ENCODE measurements at regions not wholly inside any gene's neighbourhood (a gene's known extent, or its start where the extent isn't known, plus 50 kb on each side); places are given as distances from the start of the nearest gene placed in this dataset.
"Not testable (repeated sequence)": the region's sequence is repeated elsewhere in the genome, so short reads cannot be mapped to it uniquely, and the experiment has no call there.

GRCh38 chr10:9951481-9952257 lies 1066.0 kb upstream of the CELF2 start:
- no peaks in the 10 kb centered on the region for H3K4me1 ChIP-seq (ENCODE audit: control insufficient read depth, extremely low read depth, insufficient read depth, low read length)
- TF ChIP-seq EZH2 (IDR thresholded peaks at IDR 0.05; ENCODE audit: low read length): no peak
- TF ChIP-seq, protein P1, sequence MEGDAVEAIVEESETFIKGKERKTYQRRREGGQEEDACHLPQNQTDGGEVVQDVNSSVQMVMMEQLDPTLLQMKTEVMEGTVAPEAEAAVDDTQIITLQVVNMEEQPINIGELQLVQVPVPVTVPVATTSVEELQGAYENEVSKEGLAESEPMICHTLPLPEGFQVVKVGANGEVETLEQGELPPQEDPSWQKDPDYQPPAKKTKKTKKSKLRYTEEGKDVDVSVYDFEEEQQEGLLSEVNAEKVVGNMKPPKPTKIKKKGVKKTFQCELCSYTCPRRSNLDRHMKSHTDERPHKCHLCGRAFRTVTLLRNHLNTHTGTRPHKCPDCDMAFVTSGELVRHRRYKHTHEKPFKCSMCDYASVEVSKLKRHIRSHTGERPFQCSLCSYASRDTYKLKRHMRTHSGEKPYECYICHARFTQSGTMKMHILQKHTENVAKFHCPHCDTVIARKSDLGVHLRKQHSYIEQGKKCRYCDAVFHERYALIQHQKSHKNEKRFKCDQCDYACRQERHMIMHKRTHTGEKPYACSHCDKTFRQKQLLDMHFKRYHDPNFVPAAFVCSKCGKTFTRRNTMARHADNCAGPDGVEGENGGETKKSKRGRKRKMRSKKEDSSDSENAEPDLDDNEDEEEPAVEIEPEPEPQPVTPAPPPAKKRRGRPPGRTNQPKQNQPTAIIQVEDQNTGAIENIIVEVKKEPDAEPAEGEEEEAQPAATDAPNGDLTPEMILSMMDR (optimal IDR thresholded peaks at IDR 0.05 in 1 of 3, IDR thresholded peaks at IDR 0.05 in 1 of 3, conservative IDR thresholded peaks at IDR 0.05 in 1 of 3; ENCODE audit: extremely low read depth in 1 of 3, insufficient read depth in 2 of 3, low read length in 3 of 3): no peak
- no peaks in the 10 kb centered on the region for H3K27me3 ChIP-seq (ENCODE audit: control insufficient read depth, extremely low read depth, insufficient read depth, low read length)
- H3K27ac ChIP-seq (ENCODE audit: control insufficient read depth, insufficient read depth, low read length): no peak overlapping the region
- H3K9me1 ChIP-seq (ENCODE audit: control insufficient read depth, extremely low read depth, insufficient read depth, low read length): no peaks in the 10 kb centered on the region
- no peak overlapping the region for H3K4me2 ChIP-seq (ENCODE audit: control insufficient read depth, extremely low read depth, insufficient read depth, low read depth, low read length)
- H3K9ac ChIP-seq (ENCODE audit: control insufficient read depth, extremely low read depth, insufficient read depth, low read length): no peak overlapping the region
- no peaks in the 10 kb centered on the region for H3K9me3 ChIP-seq (ENCODE audit: control insufficient read depth, low read depth, low read length)
- H2AFZ ChIP-seq (ENCODE audit: control insufficient read depth, low read length): no peak overlapping the region
- dilution Hi-C loops (cut with MboI; ENCODE audit: extremely low pct_ligation_motif_present, low sequenced_read_pairs): no loop called here
- no peaks in the 10 kb centered on the region for H3K36me3 ChIP-seq (ENCODE audit: control insufficient read depth in 2 of 2, extremely low read depth in 1 of 2, insufficient read depth in 2 of 2, low read length in 2 of 2)
- FAIRE-seq (no peak), DNase-seq (ENCODE audit: low read depth, low spot score) (no peak)
- H4K20me1 ChIP-seq (ENCODE audit: control insufficient read depth, extremely low read depth, insufficient read depth, low read length): no peaks in the 10 kb centered on the region
- no peak overlapping the region for H3K4me3 ChIP-seq (ENCODE audit: control insufficient read depth in 2 of 3, extremely low read depth in 1 of 3, insufficient read depth in 2 of 3, low read depth in 1 of 3, low read length in 3 of 3)
- no peaks in the 10 kb centered on the region for H3K79me2 ChIP-seq (ENCODE audit: control insufficient read depth, insufficient read depth, low read length)

GRCh38 chr10:9957351-9957750 lies 1060.3 kb upstream of the CELF2 start:
- Histone ChIP-seq H4K20me1 (ENCODE audit: control insufficient read depth, extremely low read depth, insufficient read depth, low read length) (no peaks in the 10 kb centered on the region), H3K79me2 (ENCODE audit: control insufficient read depth, insufficient read depth, low read length) (no peaks in the 10 kb centered on the region), H3K9me1 (ENCODE audit: control insufficient read depth, extremely low read depth, insufficient read depth, low read length) (no peaks in the 10 kb centered on the region), H2AFZ (ENCODE audit: control insufficient read depth, low read length) (no peak overlapping the region), H3K4me3 (ENCODE audit: control insufficient read depth in 2 of 3, extremely low read depth in 1 of 3, insufficient read depth in 2 of 3, low read depth in 1 of 3, low read length in 3 of 3) (no peak overlapping the region), H3K27me3 (ENCODE audit: control insufficient read depth, extremely low read depth, insufficient read depth, low read length) (no peaks in the 10 kb centered on the region), H3K36me3 (ENCODE audit: control insufficient read depth in 2 of 2, extremely low read depth in 1 of 2, insufficient read depth in 2 of 2, low read length in 2 of 2) (no peaks in the 10 kb centered on the region), H3K4me2 (ENCODE audit: control insufficient read depth, extremely low read depth, insufficient read depth, low read depth, low read length) (no peak overlapping the region), H3K4me1 (ENCODE audit: control insufficient read depth, extremely low read depth, insufficient read depth, low read length) (no peaks in the 10 kb centered on the region), H3K9ac (ENCODE audit: control insufficient read depth, extremely low read depth, insufficient read depth, low read length) (no peak overlapping the region), H3K27ac (ENCODE audit: control insufficient read depth, insufficient read depth, low read length) (no peak overlapping the region), H3K9me3 (ENCODE audit: control insufficient read depth, low read depth, low read length) (no peaks in the 10 kb centered on the region)
- TF ChIP-seq EZH2 (IDR thresholded peaks at IDR 0.05; ENCODE audit: low read length): no peak
- DNase-seq (ENCODE audit: low read depth, low spot score) (no peak), FAIRE-seq (no peak)
- dilution Hi-C loops (cut with MboI; ENCODE audit: extremely low pct_ligation_motif_present, low sequenced_read_pairs): no loop called here

DNA sequence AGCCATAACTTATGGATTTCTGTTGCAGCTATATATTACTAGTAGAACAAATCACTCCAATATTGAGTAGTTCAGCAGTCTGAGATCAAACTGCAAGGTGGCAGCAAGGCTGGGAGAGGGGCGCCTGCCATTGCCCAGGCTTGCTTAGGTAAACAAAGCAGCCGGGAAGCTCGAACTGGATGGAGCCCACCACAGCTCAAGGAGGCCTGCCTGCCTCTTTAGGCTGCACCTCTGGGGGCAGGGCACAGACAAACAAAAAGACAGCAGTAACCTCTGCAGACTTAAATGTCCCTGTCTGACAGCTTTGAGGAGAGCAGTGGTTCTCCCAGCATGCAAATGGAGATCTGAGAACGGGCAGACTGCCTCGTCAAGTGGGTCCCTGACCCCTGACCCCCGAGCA lies 1059.8 kb upstream of the CELF2 start:
- DNase-seq (ENCODE audit: low read depth, low spot score); H3K9ac ChIP-seq (ENCODE audit: control insufficient read depth, extremely low read depth, insufficient read depth, low read length); H3K4me1 ChIP-seq (ENCODE audit: control insufficient read depth, extremely low read depth, insufficient read depth, low read length); H3K27me3 ChIP-seq (ENCODE audit: control insufficient read depth, extremely low read depth, insufficient read depth, low read length); H3K4me3 ChIP-seq (ENCODE audit: control insufficient read depth in 2 of 3, extremely low read depth in 1 of 3, insufficient read depth in 2 of 3, low read depth in 1 of 3, low read length in 3 of 3); H3K9me3 ChIP-seq (ENCODE audit: control insufficient read depth, low read depth, low read length); H2AFZ ChIP-seq (ENCODE audit: control insufficient read depth, low read length); H3K27ac ChIP-seq (ENCODE audit: control insufficient read depth, insufficient read depth, low read length); H3K79me2 ChIP-seq (ENCODE audit: control insufficient read depth, insufficient read depth, low read length); H4K20me1 ChIP-seq (ENCODE audit: control insufficient read depth, extremely low read depth, insufficient read depth, low read length); FAIRE-seq; H3K36me3 ChIP-seq (ENCODE audit: control insufficient read depth in 2 of 2, extremely low read depth in 1 of 2, insufficient read depth in 2 of 2, low read length in 2 of 2); H3K4me2 ChIP-seq (ENCODE audit: control insufficient read depth, extremely low read depth, insufficient read depth, low read depth, low read length); dilution Hi-C loops (cut with MboI; ENCODE audit: extremely low pct_ligation_motif_present, low sequenced_read_pairs); H3K9me1 ChIP-seq (ENCODE audit: control insufficient read depth, extremely low read depth, insufficient read depth, low read length): not testable (repeated sequence)
